ENCODE measurements at regions not wholly inside any gene's neighbourhood (a gene's known extent, or its start where the extent isn't known, plus 50 kb on each side); places are given as distances from the start of the nearest gene placed in this dataset.

DNA sequence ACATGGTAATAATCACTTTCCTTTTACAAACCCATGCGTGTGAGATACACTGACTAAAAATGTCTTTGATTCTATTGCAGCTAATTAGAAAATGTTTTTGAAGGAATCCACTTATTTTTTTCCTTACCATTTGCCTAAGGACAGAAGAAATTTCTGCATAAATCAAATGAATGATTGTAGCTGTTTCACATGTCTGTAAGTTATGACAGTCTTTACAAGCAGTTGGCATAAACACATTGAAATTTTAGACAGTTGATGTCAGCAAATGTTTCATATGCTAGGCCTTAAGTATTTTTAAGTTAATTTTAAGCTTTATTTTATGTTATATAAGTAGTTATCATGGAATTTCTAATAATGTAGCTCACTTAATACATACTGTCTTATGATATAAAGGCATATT lies 598.4 kb upstream of the SLITRK6 start:
- TF ChIP-seq, protein P1, sequence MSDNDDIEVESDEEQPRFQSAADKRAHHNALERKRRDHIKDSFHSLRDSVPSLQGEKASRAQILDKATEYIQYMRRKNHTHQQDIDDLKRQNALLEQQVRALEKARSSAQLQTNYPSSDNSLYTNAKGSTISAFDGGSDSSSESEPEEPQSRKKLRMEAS (IDR thresholded peaks at IDR 0.05), result no peak
- TF ChIP-seq, protein P2, sequence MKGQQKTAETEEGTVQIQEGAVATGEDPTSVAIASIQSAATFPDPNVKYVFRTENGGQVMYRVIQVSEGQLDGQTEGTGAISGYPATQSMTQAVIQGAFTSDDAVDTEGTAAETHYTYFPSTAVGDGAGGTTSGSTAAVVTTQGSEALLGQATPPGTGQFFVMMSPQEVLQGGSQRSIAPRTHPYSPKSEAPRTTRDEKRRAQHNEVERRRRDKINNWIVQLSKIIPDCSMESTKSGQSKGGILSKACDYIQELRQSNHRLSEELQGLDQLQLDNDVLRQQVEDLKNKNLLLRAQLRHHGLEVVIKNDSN (IDR thresholded peaks at IDR 0.05), result no peak
- TF ChIP-seq TCF12 (IDR thresholded peaks at IDR 0.05; ENCODE audit: low read depth), result no peak
- no peak for TF ChIP-seq CREB1 (IDR thresholded peaks at IDR 0.05; ENCODE audit: low read depth)
- TF ChIP-seq EP300 (IDR thresholded peaks at IDR 0.05; ENCODE audit: borderline replicate concordance), result no peak
- no peak for TF ChIP-seq NFIC (IDR thresholded peaks at IDR 0.05)

Measured in Ishikawa (cell line).